Hematopoietic multipotent progenitor cell treated with erythropoietin and hydrocortisone succinate and interleukin-3 and kit ligand, for 8 days (in vitro differentiated cells): ENCODE measurements at regions not wholly inside any gene's neighbourhood (a gene's known extent, or its start where the extent isn't known, plus 50 kb on each side); places are given as distances from the start of the nearest gene placed in this dataset.
"Not testable (repeated sequence)": the region's sequence is repeated elsewhere in the genome, so short reads cannot be mapped to it uniquely, and the experiment has no call there.

Source experiments
- DNase-seq: peaks from one replicate; pipeline ENCODE4 v3.0.0-alpha.2; 2015

DNA sequence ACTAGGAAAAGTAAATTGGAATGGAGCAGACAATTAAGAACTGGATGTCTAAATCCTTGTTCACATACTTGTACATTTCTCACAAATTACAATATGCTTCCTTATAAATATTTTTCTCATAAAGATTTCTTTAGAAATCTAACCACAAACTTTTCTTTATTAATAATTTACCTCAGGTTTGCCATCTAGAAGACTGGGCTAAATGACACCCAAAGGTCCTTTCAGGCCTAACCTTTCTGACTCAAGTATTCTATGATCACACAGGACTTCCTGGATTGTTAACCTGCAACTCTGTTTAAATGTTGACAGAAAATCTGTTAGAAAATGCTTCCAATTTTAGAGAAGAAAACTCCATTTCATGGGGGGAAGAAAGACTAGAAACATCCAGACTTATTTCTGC is 330.5 kb upstream of the MAP3K7 start:
- DNase-seq, result no peak

DNA sequence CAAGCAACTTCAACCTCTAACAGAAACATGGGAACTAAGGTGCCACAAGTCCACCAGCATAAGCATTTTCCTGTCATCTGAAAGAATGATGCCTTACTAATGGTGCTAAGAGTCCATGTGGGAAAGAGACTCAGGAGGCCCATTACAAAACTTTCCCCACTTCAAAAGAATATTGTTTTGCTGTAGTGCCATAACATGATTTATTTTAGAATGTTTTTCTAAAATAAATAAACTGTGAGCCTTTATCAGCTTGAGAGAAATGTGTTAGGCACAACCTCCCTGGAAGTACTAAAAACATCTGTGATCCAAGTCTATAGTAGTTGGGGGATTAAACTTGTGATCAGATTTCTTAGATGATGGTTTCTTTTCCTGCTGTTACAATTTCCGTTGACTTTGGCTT is 330.1 kb upstream of the MAP3K7 start:
- DNase-seq, result no peak

DNA sequence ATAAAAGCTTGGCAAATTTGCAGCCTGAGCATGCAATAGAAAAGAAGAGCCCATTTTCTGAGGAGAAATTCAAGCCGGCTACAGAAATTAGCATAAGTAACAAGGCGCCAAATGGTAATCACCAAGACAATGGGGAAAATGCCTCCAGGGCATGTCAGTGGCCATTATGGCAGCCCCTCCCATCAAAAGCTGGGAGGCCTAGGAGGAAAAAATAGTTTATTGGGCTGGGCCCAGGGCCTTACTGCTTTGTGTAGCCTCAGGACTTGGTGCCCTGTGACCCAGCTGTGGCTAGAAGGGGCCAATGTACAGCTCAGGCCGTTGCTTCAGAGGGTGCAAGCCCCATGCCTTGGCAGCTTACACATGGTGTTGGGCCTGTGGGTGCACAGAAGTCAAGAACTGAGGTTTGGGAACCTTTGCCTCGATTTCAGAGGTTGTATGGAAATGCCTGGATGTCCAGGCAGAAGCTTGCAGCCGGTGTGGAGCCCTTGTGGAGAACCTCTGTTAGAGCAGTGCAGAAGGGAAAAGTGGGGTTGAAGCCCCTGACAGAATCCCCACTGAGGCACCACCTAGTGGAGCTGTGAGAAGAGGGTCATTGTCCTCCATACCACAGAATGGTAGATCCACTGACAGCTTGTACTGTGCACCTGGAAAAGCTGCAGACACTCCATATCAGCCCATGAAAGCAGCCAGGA is 328.5 kb upstream of the MAP3K7 start:
- no peak for DNase-seq

DNA sequence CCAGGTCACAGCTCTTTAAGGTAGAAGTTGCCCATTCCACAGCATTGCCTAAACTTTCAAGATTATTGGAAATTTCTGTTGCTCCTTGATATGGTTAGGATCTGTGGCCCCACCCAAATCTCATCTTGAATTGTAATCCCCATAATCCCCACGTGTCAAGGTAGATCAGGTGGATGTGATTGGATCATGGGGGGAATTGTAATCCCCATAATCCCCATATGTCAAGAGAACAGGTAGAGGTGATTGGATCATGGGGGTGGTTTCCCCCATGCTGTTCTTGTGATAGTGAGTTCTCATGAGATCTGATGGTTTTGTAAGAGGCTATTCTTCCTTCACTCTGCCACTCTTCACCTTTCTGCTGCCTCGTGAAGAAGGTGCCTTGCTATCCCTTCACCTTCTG is 327.4 kb upstream of the MAP3K7 start:
- DNase-seq, result no peak

DNA sequence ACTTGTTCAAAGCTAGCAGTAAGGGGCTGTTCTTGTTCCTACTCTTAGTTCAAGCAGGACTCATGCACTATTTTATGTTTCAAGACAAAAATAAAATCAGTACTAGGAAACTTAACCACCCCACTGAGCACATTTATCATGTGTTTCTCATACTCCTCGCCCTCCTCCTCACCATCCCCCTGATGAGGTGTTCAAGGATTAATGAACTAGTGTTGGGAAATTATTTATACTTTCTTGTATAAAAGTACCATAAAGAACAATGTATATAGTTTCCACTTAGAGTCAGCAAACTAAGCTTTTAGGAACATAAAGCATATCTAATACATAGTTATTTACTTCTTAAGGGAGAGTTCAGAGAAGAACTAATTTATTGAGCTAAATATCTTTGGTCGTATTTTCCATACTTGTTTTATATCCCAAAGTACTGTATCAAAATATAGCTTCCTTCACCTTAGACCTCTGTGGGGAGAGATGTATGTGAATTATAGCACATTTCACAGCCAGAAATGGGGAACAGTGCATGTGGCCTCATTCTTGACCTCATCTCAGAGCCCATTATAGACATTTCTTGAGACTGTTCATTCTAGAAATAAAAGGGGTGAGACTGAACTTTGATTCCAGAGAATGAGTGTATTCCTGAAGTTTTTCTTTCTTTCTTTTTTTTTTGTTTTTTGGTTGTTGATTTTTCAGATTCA is 326.5 kb upstream of the MAP3K7 start:
- DNase-seq, result no peak

DNA sequence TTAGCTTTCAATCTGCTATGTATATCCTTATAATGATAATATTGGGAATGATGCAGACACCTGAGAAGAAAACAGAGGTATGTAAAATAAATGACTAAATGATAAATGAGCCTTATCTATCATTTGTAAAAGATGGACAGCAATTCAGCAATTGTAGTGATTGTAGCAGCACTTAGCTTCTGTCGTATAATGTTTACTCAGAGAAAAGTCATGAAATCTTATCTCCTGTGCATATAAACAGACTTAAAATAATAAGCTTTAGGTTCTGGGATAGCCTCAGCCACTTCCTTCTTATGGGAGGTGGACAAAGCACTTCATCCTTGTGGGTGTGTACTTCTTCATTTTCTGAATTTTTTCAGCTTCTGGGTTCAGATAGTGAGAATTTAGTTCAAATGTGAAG is 324.8 kb upstream of the MAP3K7 start:
- no peak for DNase-seq

DNA sequence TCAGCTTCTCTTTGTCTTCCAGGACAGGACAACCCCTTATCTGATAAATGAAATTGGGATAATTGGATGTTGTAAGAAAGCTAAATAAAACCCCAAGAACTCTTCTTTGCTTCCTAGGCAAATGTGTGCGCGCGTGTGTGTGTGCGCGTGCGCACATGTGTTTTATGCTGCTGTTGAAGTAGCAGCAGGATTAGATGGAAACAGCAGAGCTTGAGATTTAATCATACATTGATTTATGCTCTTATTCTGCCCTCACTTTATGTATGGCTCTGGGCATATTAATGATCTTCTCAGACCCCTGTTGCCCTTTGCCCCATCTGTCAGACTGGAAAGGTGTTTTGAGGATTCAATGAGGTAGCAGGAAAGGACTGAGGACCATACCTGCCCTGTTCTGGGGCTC is 324.0 kb upstream of the MAP3K7 start:
- DNase-seq, result no peak

DNA sequence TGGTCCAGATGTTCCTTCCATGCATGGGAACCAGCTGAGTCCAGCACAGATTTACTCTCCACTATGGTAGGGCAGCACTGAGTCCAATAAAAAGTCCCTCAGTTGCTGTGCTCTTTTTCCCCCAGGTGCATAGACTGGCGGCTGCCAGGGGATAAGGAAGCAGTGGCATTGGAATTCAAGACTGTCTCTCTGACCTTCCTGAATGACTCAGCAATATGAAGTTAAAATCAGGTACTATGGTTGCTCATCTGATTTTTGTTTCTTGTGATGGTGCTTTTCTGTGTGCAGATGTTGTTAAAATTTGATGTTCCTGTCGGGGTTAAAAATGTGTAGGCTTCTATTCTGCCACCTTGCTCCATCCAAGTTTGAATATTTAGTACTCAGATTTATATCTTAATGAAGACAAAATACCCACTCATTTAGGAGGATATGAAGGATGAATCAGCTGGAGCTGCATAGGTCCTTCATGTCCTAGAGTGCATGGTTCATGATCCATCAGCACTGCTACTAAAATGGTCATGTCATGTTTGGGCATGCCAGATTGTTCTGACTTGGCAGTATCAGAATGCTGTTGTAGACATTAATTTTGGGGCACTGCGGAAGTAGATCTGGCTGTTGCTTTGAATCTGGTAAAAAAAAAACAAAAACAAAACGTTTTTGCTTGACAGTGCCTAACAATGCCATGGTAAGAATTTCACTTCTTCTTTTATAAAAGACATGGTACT is 321.2 kb upstream of the MAP3K7 start:
- DNase-seq, result no peak

DNA sequence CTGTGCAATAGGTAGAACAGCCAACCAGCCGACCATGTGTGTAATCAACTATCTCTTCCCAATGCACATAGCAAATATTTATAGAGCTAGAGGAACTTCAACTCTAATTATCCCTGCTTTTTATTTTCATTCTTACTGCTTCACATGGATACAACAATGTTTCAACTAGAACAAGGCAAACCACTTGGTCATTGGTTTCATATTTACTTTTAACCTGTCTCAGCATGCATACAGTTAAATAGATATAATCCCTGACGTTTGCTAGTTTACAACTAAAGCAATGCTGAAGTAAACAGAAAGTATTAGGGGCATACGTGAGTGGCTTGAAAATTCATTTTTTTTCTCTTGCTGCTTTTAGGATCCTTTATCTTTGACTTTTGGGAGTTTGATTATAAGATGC is 318.5 kb upstream of the MAP3K7 start:
- DNase-seq, result no peak

DNA sequence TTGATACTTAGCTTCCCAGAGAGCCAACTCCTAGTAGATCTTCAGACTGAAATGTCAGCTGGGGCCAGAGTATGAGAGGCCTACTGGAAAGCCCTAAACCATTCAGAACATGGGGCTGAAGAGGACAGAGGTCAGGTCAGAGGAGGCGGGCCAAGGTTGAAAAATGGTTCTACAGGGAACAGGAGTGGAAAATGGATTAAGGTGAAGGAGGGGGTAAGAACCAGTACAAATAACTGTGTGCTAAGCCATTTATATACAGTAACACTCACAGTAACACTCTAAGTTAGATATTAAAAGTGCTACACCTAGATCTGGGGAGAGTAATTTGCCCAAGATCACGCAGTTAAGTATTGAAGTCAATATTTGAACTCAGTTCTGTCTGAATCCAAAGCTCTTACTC is 313.2 kb upstream of the MAP3K7 start:
- no peak for DNase-seq

DNA sequence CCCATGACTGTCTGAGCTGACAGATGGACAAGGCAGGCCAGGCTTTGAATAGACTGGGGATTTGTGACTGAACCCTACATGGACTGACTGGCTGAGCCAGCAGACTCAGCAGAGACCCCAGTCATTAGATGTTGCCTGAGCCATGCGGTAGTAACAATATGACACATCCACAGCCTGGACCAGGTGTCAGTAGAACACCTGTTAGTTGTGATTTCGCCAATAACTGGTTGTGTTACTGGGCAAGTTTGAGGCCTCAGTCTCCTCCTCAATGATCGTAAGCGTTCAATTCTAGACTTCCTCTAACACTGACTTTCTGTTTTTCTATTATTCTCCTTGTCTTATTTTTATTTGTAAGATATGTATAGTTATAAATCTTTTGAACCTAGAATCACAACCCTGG is 311.9 kb upstream of the MAP3K7 start:
- DNase-seq, result no peak

DNA sequence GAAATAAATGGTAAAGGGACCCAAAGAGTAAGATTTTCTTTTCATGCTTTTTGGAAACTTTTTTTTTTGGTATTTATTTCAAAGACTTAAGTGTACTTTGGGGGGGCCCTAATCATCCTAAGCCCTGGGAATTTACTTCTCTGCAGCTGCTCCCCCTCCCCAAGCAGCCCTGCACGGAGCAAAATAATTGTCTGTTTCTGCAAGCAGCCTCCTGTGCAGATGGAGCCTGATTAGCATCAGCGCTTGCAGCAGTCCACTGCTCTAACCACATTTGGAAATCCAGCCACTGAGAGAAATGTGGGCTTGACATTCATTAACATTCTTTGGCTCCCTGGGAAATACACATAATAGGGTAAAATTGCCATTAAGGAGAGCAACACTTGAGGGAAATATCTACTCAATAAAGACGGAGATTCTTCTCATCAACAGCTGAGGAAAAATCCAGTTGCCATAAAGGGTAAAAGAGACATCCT is 309.2 kb upstream of the MAP3K7 start:
- DNase-seq, result no peak

DNA sequence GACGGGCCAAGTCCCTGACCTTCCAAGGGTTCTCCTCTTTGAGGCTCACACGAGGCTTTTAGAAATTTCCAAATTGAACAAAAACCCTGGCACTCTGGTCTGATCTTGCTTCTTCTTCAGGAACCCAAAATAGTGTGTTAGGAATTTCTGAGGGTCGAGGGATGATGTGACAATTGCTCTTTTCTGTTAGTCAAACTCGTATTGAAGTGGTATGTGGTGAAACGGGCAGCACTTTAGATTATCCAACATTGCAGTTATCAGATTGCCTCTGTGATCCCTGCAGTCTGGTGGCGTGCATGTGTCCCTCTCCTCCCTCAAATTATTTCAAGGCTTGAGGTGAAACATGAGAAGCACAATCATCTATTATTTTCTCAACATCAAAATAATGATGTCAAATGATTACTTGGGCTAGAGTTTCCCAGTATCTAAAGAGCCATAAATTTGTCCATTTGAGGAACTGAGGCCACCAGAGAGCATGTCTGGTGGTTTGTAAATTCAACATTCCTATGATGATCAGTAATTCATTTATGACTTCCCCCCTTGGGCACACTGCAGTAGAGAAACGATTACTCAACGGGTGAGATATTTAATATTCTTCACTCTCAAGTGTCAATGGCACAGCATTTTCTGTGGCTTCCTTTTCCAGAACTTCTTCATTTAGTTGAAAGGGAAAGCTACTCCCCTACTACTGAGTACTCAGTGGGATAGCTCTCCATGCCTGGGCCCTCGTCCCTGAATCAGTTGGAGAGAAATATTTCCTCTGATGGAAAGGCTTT is 308.6 kb upstream of the MAP3K7 start:
- no peak for DNase-seq

DNA sequence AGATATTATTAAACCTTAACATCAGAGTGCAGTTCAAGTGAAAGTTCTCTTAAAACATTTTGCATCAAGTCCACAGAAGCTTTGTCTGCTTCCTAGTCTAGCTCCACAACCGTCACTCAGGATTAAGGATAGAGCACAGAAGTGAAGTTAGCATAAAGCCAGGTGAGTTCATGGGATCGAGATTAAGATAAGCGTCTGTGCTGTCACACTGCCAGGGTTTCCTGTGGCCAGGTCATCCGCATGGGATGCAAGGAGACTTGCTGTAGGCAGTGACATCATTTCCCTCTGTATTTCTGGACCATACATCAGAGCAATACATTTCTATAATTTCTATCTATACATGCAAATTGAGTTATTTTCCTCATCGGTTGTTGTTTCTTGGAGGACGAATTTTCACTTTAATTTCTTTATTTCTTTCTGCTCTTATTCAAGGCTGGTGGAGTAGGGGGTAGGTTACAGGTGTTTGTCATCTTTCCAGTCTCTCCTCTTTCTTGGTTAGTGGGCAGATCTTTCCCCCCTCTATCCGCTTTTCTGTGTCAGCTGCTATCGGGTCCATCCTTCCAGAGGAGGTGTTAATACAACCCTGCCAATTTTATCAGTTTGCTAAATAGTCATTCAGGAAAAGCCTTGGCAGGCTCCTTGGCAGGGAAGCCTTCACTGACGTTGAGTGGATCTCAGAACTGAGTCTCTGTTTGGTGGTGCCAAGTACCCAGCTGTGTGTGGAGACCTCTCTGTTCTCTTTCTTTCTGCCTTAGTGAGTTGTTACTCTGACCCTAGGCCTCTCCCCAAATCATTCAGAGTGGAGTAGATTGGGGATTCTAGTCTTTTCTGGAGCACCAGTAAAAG is 307.6 kb upstream of the MAP3K7 start:
- DNase-seq, result no peak

DNA sequence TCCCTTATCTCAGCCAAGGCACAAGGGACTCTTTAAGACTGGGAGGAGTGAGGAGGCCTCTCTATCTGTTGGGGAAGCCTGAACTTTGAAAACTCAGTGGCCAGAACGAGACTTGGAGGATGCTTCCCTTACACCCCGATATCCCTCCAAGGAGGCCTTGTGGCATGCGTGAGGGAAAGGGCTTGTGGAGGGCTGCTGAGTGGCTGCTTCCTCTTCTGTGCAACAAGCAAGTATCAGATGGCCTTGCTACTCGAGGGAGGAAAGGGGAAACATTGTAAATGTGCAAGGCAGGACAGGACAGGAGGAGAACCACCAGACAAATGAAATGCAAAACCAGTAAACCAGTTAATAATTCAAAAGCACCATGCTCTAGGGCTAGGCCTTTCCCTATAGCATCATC is 306.5 kb upstream of the MAP3K7 start:
- no peak for DNase-seq

DNA sequence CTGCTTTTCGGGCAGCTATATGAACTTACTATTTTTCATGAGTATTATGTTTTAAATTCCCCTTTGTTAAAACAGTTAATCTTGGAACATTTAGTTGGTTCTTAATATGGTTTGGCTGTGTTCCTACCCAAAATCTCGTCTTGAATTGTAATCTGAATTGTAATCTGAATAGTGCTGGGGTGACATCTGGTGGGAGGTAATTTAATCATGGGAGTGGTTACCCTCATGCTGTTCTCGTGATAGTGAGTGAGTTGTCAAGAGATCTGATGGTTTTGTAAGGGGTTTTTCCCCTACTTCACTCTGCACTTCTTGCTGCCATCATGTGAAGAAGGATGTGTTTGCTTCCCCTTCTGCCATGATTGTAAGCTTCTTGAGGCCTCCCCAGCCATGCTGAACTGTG is 305.4 kb upstream of the MAP3K7 start:
- no peak for DNase-seq

DNA sequence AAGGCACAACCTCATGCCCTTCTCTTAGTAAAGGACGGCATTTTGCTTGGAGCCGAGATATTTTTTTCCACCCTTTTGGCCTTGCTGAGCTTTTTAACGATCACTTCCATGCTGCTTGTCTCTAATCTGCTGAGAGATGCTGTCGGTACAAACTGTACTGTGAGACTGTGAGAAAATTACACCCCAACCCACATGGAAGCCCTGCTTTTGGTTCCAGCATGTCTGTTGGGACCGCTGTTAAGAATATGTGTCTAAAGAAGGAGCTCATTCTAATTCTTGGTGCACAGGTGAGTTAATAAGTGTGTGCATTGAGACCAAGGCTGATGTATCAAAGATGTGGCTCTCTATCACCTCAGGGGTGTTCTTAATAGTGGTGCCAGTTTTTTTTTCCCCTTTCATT is 304.5 kb upstream of the MAP3K7 start:
- no peak for DNase-seq

DNA sequence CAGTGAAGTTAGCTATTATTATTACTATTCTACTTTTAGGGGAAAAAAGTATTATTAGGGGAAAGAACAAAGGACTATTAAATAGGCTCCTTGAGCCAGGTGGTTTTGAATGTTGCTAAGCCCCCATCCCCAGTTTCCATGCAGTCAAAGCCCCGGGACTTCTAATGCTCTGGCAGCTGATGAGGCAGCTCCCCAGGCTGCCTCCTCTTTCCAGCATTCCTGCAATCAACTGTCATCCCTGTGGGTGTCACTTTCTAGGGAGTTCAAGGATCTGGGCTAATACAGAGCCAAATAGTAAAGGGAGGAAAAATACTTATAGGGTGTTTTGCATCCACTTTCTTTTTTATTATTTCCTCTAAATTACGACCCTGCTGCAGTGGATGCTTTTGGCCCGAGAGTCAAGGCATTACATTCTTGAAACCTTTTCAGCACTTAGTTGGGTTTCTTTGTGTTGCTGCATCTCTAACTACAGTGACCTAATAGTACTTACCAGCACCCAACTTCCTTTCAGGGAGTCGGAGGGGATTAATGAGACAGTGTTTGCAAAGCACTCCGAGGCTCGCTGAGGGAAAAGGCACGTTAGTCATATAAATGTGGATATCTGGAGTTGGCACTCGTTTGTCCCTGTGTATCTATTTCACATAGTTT is 303.9 kb upstream of the MAP3K7 start:
- DNase-seq, result no peak

DNA sequence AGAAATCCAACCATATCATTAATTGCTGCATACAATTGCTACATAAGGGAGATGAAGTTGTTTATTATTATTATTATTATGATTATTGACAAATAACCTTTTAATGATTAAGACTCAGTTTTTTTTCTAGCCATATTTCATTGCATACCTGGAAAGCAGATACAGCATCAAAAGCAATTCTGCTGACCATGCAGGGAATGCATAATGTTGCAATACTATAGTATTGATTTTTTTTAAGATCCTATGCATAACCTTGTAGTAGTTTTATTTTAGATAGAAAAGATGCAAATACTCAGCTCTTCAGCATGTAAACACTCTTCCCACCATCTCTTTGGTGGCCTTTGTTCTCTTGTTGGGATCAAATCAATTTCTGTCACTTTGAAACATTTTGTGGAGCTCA is 300.9 kb upstream of the MAP3K7 start:
- no peak for DNase-seq

DNA sequence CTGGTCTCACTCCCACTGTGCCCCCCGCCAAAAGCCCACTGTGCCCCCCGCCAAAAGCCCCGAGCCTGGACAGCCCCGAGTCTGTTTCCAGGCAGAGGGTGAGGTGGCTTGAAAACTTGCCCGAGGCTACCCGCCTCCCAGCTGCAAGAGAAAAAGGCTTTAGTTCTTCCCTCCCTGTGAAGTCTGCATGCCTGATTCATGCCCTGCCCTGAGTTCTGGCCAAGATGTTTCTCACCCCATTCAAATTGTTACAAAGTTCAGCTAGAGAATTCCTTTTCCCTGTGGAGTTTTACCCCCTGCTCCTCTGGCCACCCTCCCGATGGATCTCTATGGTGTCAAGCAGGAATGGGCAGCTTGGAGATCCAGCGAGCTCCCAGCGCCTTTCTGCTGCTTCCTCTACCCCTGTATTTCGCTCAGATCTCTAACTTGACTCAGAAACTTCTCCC is 298.8 kb upstream of the MAP3K7 start:
- DNase-seq, result no peak

DNA sequence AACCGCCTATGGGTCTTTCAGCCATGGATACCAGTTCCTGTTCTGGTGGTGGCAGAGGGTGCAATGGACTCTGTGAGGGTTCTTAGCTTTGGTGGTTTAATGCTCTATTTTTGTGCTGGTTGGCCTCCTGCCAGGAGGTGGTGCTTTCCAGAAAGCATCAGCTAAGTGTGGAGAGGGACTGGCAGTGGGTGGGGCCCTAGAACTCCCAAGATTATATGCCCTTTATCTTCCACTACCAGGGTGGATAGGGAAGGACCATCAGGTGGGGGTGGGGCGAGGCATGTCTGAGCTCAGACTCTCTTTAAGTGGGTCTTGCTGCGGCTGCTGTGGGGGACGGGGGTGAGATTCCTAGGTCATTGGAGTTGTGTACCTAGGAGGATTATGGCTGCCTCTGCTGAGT is 298.3 kb upstream of the MAP3K7 start:
- not testable (repeated sequence) for DNase-seq

DNA sequence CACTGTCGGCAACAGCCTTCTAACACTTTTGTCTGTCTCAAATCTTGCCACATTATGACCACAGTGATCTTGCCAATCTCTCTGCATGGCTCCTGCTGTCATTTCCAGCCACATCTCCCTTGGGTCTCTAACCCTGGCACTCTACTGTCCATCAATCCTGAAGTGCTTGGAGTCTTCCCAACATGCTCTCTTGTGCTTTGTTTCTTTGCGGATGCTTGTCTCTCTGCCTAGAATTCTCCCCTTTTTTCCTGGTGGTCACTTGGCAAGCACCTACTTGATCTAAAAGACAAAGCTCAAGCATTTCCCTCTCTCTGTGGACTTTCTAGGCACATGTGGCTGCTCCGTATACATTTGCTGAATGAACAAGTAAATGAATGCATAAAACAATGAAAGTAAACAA is 290.7 kb upstream of the MAP3K7 start:
- no peak for DNase-seq
